OCI-LY3 (cell line): ENCODE measurements at regions not wholly inside any gene's neighbourhood (a gene's known extent, or its start where the extent isn't known, plus 50 kb on each side); places are given as distances from the start of the nearest gene placed in this dataset.
"Not testable (repeated sequence)": the region's sequence is repeated elsewhere in the genome, so short reads cannot be mapped to it uniquely, and the experiment has no call there.

Experiments used
- H2AFZ ChIP-seq: fragments of 200-600, 300-600 bp; shearing (Covaris generic); 2 replicates; pipeline ENCODE4 v1.6.0; 2014; ENCODE audit warnings: antibody characterized with exemption, low read depth, low read length
- H3K27ac ChIP-seq: fragments of 200-600, 300-600 bp; sonication (generic); 2 replicates; pipeline ENCODE4 v1.5.1; 2014; ENCODE audit warnings: mild to moderate bottlenecking, low read length, moderate library complexity, mixed read lengths
- H3K27me3 ChIP-seq: fragments of 200-600, 300-600 bp; sonication (generic); 2 replicates; pipeline ENCODE4 v1.6.1; 2014; ENCODE audit warnings: low read depth, low read length, mixed read lengths
- H3K36me3 ChIP-seq: fragments of 200-600, 300-600 bp; sonication (generic); replicated peaks from 2 replicates; pipeline ENCODE3; 2014; ENCODE audit warnings: low read depth, low read length, mixed read lengths
- H3K4me1 ChIP-seq: fragments of 300-600, 200-600 bp; sonication (generic); 2 replicates; pipeline ENCODE4 v1.6.1; 2014; ENCODE audit warnings: low read length, mixed read lengths
- H3K4me2 ChIP-seq: fragments of 200-600, 300-600 bp; sonication (generic); 2 replicates; pipeline ENCODE4 v1.6.1; 2014; ENCODE audit warnings: low read length, mixed read lengths
- H3K4me3 ChIP-seq: fragments of 300-600, 200-600 bp; sonication (generic); 2 replicates; pipeline ENCODE4 v1.5.1; 2014; ENCODE audit warnings: antibody characterized with exemption, mild to moderate bottlenecking, low read length, moderate library complexity
- H3K79me2 ChIP-seq: fragments of 300-600, 200-600 bp; shearing (Covaris generic); 2 replicates; pipeline ENCODE4 v1.6.1; 2014; ENCODE audit warnings: mild to moderate bottlenecking, low read length, mixed read lengths
- H3K9ac ChIP-seq: fragments of 300-600, 200-600 bp; shearing (Covaris generic); 2 replicates; pipeline ENCODE4 v1.6.0; 2014; ENCODE audit warnings: mild to moderate bottlenecking, low read length, moderate library complexity
- H3K9me3 ChIP-seq: fragments of 200-600, 300-600 bp; shearing (Covaris generic); 2 replicates; pipeline ENCODE4 v1.6.1; 2014; ENCODE audit warnings: low read length, mixed read lengths; ENCODE audit not compliant: insufficient read depth
- H4K20me1 ChIP-seq: fragments of 200-600, 300-600 bp; sonication (generic); 2 replicates; pipeline ENCODE4 v1.6.1; 2016; ENCODE audit warnings: low read length, mixed read lengths; ENCODE audit not compliant: insufficient read depth
- CTCF ChIP-seq: fragments of 200-600, 300-600 bp; sonication (generic); IDR thresholded peaks from 2 replicates; pipeline ENCODE4 v1.5.1; 2014; ENCODE audit warnings: antibody characterized with exemption, low read length, low read depth
- EZH2phosphoT487 ChIP-seq: fragments of 200-600 bp; shearing (Covaris generic); IDR thresholded peaks from 2 replicates; pipeline ENCODE4 v1.6.1; 2018; ENCODE audit warnings: antibody characterized with exemption, mixed run types, low read depth

GRCh38 chr20:53809728-53810365, 216.2 kb upstream of the ZNF217 start:
- Histone ChIP-seq H3K4me2 (no peak overlapping the region), H4K20me1 (no peaks in the 10 kb centered on the region), H3K27me3 (no peaks in the 10 kb centered on the region), H3K36me3 (no peaks in the 10 kb centered on the region), H3K27ac (no peak overlapping the region), H3K4me1 (no peaks in the 10 kb centered on the region), H3K79me2 (no peaks in the 10 kb centered on the region), H3K9me3 (no peaks in the 10 kb centered on the region), H3K9ac (no peak overlapping the region), H2AFZ (no peak overlapping the region), H3K4me3 (no peak overlapping the region)
- TF ChIP-seq CTCF, result no peak
- TF ChIP-seq EZH2phosphoT487, result no peak

- TF ChIP-seq CTCF (no peak), EZH2phosphoT487 (no peak)
- Histone ChIP-seq H2AFZ (no peak overlapping the region), H3K4me3 (no peak overlapping the region), H4K20me1 (no peaks in the 10 kb centered on the region), H3K27ac (no peak overlapping the region), H3K36me3 (no peaks in the 10 kb centered on the region), H3K4me1 (no peaks in the 10 kb centered on the region), H3K9ac (no peak overlapping the region), H3K4me2 (no peak overlapping the region), H3K9me3 (no peaks in the 10 kb centered on the region), H3K27me3 (no peaks in the 10 kb centered on the region), H3K79me2 (no peaks in the 10 kb centered on the region)
Measured at GRCh38 chr20:53809217-53809616, 215.6 kb upstream of the ZNF217 start.

GRCh38 chr20:53808733-53809132, 215.1 kb upstream of the ZNF217 start:
- H3K9me3 ChIP-seq, result no peaks in the 10 kb centered on the region
- H3K9ac ChIP-seq, result no peak overlapping the region
- no peak for TF ChIP-seq CTCF
- TF ChIP-seq EZH2phosphoT487, result no peak
- no peak overlapping the region for H3K4me2 ChIP-seq
- H4K20me1 ChIP-seq, result no peaks in the 10 kb centered on the region
- H3K4me3 ChIP-seq, result no peak overlapping the region
- H3K27me3 ChIP-seq, result no peaks in the 10 kb centered on the region
- H3K36me3 ChIP-seq, result no peaks in the 10 kb centered on the region
- H2AFZ ChIP-seq, result no peak overlapping the region
- H3K79me2 ChIP-seq, result no peaks in the 10 kb centered on the region
- H3K4me1 ChIP-seq, result no peaks in the 10 kb centered on the region
- no peak overlapping the region for H3K27ac ChIP-seq

GRCh38 chr20:53808302-53808701, 214.7 kb upstream of the ZNF217 start:
- not testable (repeated sequence) for H3K4me1 ChIP-seq, H3K36me3 ChIP-seq, H3K4me2 ChIP-seq, H3K9me3 ChIP-seq, H3K27me3 ChIP-seq, H3K4me3 ChIP-seq, H4K20me1 ChIP-seq, H3K27ac ChIP-seq, H3K9ac ChIP-seq, H3K79me2 ChIP-seq, H2AFZ ChIP-seq
